ENCODE measurements at regions not wholly inside any gene's neighbourhood (a gene's known extent, or its start where the extent isn't known, plus 50 kb on each side); places are given as distances from the start of the nearest gene placed in this dataset.
"Not testable (repeated sequence)": the region's sequence is repeated elsewhere in the genome, so short reads cannot be mapped to it uniquely, and the experiment has no call there.

DNA sequence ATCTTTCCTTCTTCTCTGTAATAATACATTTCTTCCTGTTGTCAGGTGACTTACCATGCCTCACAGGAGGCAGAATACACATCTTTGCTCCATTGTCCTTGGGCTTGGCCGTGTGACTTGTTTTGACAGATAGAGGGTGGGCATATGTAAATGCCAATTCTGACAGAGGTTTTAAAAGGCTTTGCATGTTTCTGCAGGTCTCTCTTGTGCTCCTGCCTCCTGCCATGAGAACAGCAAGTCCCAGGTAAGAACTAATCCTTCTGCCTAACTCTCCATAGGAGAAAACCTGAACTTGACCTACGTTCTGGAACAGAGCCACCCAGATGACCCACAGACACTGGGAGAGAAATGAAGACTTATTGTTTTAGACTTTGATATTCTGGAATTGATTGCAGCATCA, 88.7 kb upstream of the TNFSF11 start:
- ATAC-seq = no peak
- Mint-ChIP-seq H3K4me3 (no peak overlapping the region), H3K27me3 (no peaks in the 10 kb centered on the region), H3K27ac (no peak overlapping the region), H3K9me3 (no peaks in the 10 kb centered on the region), H3K36me3 (no peaks in the 10 kb centered on the region), H3K4me1 (peaks cover 5% of the 10 kb centered on the region)

DNA sequence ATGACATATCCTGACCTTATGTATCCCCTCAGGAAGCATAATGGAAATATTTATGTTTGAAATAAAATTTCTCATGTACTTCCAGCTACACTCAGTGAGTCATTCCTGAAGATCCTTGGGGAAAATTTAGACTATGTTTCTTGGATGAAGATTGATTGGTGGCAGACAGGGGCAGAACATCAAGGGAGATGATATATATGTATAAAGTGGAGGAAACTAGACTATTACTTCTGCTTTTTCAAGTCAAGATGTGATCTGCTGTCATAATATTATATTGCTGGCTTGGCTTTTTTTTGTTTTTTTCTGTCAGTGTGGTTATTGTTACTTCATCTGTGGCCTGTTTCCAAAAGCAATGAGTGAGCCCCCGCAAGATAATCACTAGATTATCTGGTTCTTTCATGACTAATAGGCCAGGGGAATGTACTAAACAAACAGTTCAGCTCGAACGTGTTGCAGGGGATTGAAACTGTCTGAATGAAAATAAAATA, 87.2 kb upstream of the TNFSF11 start:
- H3K27me3 Mint-ChIP-seq = no peaks in the 10 kb centered on the region
- no peak overlapping the region for H3K27ac Mint-ChIP-seq
- no peak for ATAC-seq
- H3K4me3 Mint-ChIP-seq = no peak overlapping the region
- H3K9me3 Mint-ChIP-seq = no peaks in the 10 kb centered on the region
- H3K4me1 Mint-ChIP-seq = peaks cover 5% of the 10 kb centered on the region
- H3K36me3 Mint-ChIP-seq = no peaks in the 10 kb centered on the region

DNA sequence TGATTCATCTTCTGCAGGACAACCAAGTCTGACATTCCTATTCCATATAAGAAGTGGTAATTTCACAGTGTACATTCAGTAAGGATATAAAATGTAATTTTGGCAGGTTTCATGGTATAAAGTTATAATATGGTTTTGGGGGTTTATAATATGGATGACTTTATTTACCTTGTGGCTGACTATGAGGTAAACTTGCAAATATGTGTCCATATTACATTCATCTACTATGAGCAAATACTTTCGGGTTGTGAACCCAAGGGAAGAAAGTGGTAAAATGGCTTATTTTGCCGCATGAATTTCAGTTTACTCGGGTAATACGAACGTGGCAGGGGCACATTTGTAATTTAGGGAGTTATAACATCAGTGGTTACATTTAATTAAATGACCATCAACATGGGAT, 86.7 kb upstream of the TNFSF11 start:
- no peaks in the 10 kb centered on the region for H3K27me3 Mint-ChIP-seq
- no peak overlapping the region for H3K4me3 Mint-ChIP-seq
- no peaks in the 10 kb centered on the region for H3K9me3 Mint-ChIP-seq
- no peak overlapping the region for H3K27ac Mint-ChIP-seq
- no peak for ATAC-seq
- peaks cover 5% of the 10 kb centered on the region for H3K4me1 Mint-ChIP-seq
- H3K36me3 Mint-ChIP-seq = no peaks in the 10 kb centered on the region

DNA sequence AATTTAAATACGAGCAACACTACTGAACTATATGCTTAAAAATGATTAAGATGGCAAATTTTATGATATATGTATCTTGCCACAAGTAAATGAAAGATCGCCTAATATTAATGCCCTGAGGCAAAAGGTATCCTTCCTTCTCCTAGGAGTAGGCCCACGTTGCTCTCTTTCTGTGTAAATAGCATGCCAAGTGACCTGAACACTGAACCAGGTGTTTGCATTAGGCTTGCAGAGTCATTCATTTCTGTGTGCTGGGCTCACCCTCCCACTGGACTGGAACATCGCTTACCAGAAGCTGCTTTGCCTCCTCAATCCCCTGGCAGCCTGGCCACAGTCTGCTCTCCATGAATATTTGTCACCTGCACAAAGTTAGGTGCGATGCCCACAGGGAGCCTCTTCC, 83.3 kb upstream of the TNFSF11 start:
- H3K27me3 Mint-ChIP-seq = no peaks in the 10 kb centered on the region
- H3K9me3 Mint-ChIP-seq = no peaks in the 10 kb centered on the region
- H3K27ac Mint-ChIP-seq = no peak overlapping the region
- H3K36me3 Mint-ChIP-seq = no peaks in the 10 kb centered on the region
- no peak overlapping the region for H3K4me3 Mint-ChIP-seq
- peaks cover 14% of the 10 kb centered on the region for H3K4me1 Mint-ChIP-seq
- ATAC-seq = no peak

DNA sequence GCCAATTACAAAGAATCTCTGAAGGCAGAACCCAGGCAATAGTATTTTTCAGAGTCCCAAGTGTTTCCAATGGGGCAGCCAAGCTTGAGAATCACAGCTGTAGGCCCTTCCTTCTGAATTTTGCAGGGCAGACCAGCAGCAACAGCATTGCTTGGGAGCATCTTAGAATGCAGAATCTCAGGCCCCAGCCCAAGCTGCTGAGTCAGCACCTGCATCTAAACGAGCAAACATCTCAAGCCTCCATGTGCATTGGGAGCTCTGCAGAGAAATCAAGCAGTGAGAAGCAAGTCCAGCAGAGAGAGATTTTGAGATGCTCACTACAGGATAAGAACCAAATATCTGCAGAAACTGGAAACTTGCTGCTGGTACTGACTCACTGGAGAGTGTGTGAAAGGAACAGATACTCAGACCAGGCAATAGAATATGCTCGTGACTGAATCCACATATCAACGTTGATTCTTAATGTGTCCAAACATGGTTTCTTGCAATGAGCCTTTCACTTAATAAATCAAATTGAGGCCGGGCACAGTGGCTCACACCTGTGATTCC, 81.5 kb upstream of the TNFSF11 start:
- Mint-ChIP-seq H3K4me3 (no peak overlapping the region), H3K27ac (no peak overlapping the region), H3K27me3 (no peaks in the 10 kb centered on the region), H3K9me3 (no peaks in the 10 kb centered on the region), H3K36me3 (no peaks in the 10 kb centered on the region), H3K4me1 (peaks cover 25% of the 10 kb centered on the region)
- ATAC-seq = no peak

DNA sequence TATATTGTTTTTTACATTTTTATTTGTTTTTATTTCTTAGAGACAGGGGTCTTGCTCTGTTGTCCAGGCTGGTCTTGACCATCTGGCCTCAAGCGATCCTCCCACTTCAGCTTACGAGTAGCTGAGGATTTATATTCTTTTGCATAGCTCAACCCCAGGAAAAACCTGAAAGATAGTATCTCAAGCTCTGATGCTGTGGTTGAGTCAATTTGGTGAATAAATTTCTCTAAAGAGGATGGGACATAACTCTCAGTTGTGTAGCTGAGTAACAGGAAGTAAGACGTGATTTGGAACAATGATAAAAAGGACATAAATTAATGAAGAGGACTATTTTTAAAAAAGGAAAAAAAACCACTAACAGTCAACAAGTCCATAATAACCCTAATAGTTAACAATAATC, 79.8 kb upstream of the TNFSF11 start:
- H3K27me3 Mint-ChIP-seq = no peaks in the 10 kb centered on the region
- H3K4me1 Mint-ChIP-seq = peaks cover 30% of the 10 kb centered on the region
- no peaks in the 10 kb centered on the region for H3K36me3 Mint-ChIP-seq
- no peak for ATAC-seq
- no peaks in the 10 kb centered on the region for H3K9me3 Mint-ChIP-seq
- H3K27ac Mint-ChIP-seq = no peak overlapping the region
- no peak overlapping the region for H3K4me3 Mint-ChIP-seq

DNA sequence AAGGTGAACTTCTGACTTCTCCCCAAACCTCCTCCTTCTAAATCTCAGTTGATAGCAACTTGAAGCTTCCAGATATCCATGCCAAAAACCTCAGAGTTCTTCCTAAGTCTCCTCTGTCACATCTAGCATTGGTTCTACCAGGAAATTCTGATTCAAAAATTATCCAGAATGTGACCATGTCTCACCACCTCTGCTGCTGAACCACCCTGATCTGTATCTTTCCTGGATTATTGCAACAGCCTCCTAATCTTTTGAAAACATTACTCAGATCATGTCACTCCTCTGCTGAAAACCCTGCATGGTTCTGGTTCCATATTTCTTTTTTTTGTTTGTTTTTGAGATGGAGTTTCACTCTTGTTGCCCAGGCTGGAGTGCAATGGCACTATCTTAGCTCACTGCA, 78.7 kb upstream of the TNFSF11 start:
- no peaks in the 10 kb centered on the region for H3K27me3 Mint-ChIP-seq
- H3K4me3 Mint-ChIP-seq = no peak overlapping the region
- ATAC-seq = no peak
- H3K9me3 Mint-ChIP-seq = no peaks in the 10 kb centered on the region
- no peaks in the 10 kb centered on the region for H3K36me3 Mint-ChIP-seq
- no peak overlapping the region for H3K27ac Mint-ChIP-seq
- peaks cover 30% of the 10 kb centered on the region for H3K4me1 Mint-ChIP-seq

DNA sequence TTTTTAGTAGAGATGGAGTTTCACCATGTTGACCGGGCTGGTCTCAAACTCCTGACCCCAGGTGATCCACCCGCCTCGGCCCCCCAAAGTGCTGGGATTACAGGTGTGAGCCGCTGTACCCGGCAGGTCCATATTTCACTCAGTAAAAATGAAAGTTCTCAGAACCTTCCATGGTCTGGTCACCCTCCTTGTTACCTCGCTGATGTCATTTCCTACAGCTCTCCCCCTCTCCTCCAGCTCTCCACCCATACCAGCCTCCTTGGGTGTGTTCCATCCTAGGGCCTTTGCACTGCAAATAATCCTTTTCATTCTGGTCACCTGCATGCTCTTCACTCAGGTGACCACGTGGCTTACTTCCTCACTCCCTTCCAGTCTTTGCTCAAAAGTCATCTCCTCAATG, 78.2 kb upstream of the TNFSF11 start:
- no peaks in the 10 kb centered on the region for H3K9me3 Mint-ChIP-seq
- no peak overlapping the region for H3K4me3 Mint-ChIP-seq
- H3K27me3 Mint-ChIP-seq = no peaks in the 10 kb centered on the region
- no peaks in the 10 kb centered on the region for H3K36me3 Mint-ChIP-seq
- H3K27ac Mint-ChIP-seq = no peak overlapping the region
- ATAC-seq = no peak
- peaks cover 30% of the 10 kb centered on the region for H3K4me1 Mint-ChIP-seq

DNA sequence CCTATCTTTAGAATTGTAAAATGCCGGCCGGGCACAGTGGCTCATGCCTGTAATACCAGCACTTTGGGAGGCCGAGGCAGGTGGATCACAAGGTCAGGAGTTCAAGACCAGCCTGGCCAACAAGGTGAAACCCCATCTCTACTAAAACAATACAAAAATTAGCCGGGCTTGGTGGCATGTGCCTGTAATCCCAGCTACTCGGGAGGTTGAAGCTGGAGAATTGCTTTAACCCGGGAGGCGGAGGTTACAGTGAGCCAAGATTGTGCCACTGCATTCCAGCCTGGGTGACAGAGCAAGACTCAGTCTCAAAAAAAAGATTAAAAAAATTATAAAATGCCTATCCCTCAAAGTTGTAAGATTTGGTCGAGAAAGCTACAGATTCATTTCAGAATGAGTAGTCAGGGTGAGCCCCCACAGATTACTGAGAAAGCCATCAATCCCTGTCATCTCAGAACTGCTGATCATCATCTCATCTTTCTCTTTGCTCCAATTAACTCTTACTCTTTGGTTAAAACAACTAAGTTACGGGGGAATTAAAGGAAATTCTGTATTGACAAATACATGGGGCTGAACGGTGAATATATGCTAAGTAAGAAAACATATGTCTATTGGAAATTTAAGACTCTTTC, 76.9 kb upstream of the TNFSF11 start:
- not testable (repeated sequence) for H3K4me3 Mint-ChIP-seq, ATAC-seq, H3K9me3 Mint-ChIP-seq, H3K36me3 Mint-ChIP-seq, H3K27me3 Mint-ChIP-seq
- H3K4me1 Mint-ChIP-seq = peaks cover 30% of the 10 kb centered on the region
- peak overlapping the region; percentile 23 for H3K27ac Mint-ChIP-seq

DNA sequence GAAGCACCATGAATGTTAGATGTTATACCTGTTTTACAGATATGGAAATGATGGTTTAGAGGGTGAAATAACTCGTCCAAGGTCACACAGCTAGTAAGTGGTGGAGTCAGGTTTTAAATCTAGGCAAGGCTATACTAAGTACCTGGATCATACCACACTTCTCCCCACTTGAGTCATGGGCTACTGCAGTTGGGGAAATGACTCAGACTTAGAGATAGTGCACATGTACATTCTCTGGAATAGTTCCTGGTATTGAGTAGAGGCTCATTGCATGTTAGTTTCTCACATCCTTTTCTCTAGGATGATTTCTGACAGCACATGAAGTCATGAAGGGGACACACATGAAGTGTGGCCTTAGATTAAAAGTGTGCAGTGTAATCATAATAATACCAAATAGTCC, 76.2 kb upstream of the TNFSF11 start:
- peak overlapping the region; percentile 23 for H3K27ac Mint-ChIP-seq
- H3K27me3 Mint-ChIP-seq = no peaks in the 10 kb centered on the region

DNA sequence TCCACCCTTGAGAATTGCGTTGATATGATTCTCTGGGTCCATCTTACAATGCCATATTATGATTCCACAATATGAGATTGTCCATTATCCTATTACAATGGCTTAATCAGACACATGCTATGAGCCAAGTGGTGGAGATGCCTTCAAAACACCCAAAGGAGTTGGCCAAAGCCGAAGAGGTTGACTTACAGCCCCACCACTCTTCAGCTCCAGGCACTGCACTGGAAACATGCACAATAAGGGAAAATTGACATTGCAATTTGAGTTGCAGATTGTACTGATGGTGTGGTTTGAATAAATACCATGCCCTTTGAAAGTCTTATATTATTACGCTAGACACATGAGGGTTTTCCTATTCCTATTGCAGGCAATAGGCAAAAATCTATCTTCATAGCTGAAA, 75.4 kb upstream of the TNFSF11 start:
- H3K27me3 Mint-ChIP-seq = no peaks in the 10 kb centered on the region
- no peak for ATAC-seq
- no peaks in the 10 kb centered on the region for H3K36me3 Mint-ChIP-seq
- H3K9me3 Mint-ChIP-seq = no peaks in the 10 kb centered on the region
- no peak overlapping the region for H3K27ac Mint-ChIP-seq
- no peak overlapping the region for H3K4me3 Mint-ChIP-seq
- peaks cover 36% of the 10 kb centered on the region for H3K4me1 Mint-ChIP-seq

More for the DNA sequence above, 76.2 kb upstream of the TNFSF11 start:
- H3K9me3 Mint-ChIP-seq = no peaks in the 10 kb centered on the region
- H3K4me1 Mint-ChIP-seq = peaks cover 31% of the 10 kb centered on the region
- ATAC-seq = peak; percentile 95
- no peak overlapping the region for H3K4me3 Mint-ChIP-seq
- no peaks in the 10 kb centered on the region for H3K36me3 Mint-ChIP-seq

All from stimulated activated memory B cell treated with anti-CD40 and anti-IgM and Interleukin-4, amounts not matched to agents 10 μg/mL and 1 μg/mL and 100 μg/mL, for 72 hours (primary cell).